SK-N-SH treated with all-trans-retinoic acid at 6 μM for 48 hours (cell line): ENCODE measurements at regions not wholly inside any gene's neighbourhood (a gene's known extent, or its start where the extent isn't known, plus 50 kb on each side); places are given as distances from the start of the nearest gene placed in this dataset.

Experiments used
- ATAC-seq: fragments of 200-7000 bp; cut with Tn5 transposase; 3 replicates; pipeline ENCODE4 v1.9.1; 2020; ENCODE audit warnings: mild to moderate bottlenecking, moderate library complexity
- ARNTL ChIP-seq: fragments of 450-650 bp; formaldehyde crosslinking; IDR thresholded peaks from 2 replicates; pipeline ENCODE4 v1.5.0; 2020; ENCODE audit warnings: low read depth, mild to moderate bottlenecking, moderate library complexity, borderline replicate concordance
- BACH2 ChIP-seq: fragments of 250-450 bp; sonication (Bioruptor Pico); IDR thresholded peaks from 2 replicates; pipeline ENCODE4 v1.9.0; 2021; ENCODE audit warnings: mild to moderate bottlenecking, borderline replicate concordance
- CREB5 ChIP-seq: fragments of 250-450 bp; sonication (Bioruptor Pico); IDR thresholded peaks from 2 replicates; pipeline ENCODE4 v1.5.1; 2020; ENCODE audit warnings: low read depth, mild to moderate bottlenecking, moderate library complexity
- CSDC2 ChIP-seq: fragments of 250-450 bp; sonication (Bioruptor Pico); IDR thresholded peaks from 2 replicates; pipeline ENCODE4 v1.5.0; 2020; ENCODE audit warnings: mild to moderate bottlenecking, moderate library complexity
- CSRNP3 ChIP-seq: fragments of 250-450 bp; sonication (Bioruptor Pico); IDR thresholded peaks from 2 replicates; pipeline ENCODE4 v1.5.1; 2021; ENCODE audit warnings: mild to moderate bottlenecking, moderate library complexity
- ESRRG ChIP-seq: fragments of 250-450 bp; sonication (Bioruptor Pico); IDR thresholded peaks from 2 replicates; pipeline ENCODE4 v1.6.1; 2021; ENCODE audit warnings: mild to moderate bottlenecking
- GLIS3 ChIP-seq: fragments of 250-450 bp; sonication (Bioruptor Pico); IDR thresholded peaks from 2 replicates; pipeline ENCODE4 v1.5.0; 2020; ENCODE audit warnings: mild to moderate bottlenecking, moderate library complexity
- ISL1 ChIP-seq: fragments of 250-450 bp; sonication (Bioruptor Pico); IDR thresholded peaks from 2 replicates; pipeline ENCODE4 v2.1.2; 2022; ENCODE audit warnings: mild to moderate bottlenecking, moderate library complexity
- OSR1 ChIP-seq: fragments of 250-450 bp; sonication (Bioruptor Pico); IDR thresholded peaks from 2 replicates; pipeline ENCODE4 v1.8.0; 2022; ENCODE audit warnings: moderate library complexity, mild to moderate bottlenecking, inconsistent platforms
- PATZ1 ChIP-seq: fragments of 250-450 bp; sonication (Bioruptor Pico); IDR thresholded peaks from 2 replicates; pipeline ENCODE4 v1.8.0; 2020; ENCODE audit warnings: mild to moderate bottlenecking, moderate library complexity, borderline replicate concordance
- POU6F1 ChIP-seq: fragments of 250-450 bp; sonication (Bioruptor Pico); IDR thresholded peaks from 2 replicates; pipeline ENCODE4 v1.8.0; 2021; ENCODE audit warnings: low read depth, mild to moderate bottlenecking, moderate library complexity, borderline replicate concordance
- PPARA ChIP-seq: fragments of 250-450 bp; sonication (Bioruptor Pico); IDR thresholded peaks from 2 replicates; pipeline ENCODE4 v1.5.0; 2020; ENCODE audit warnings: mild to moderate bottlenecking, borderline replicate concordance
- RARB ChIP-seq: fragments of 250-450 bp; sonication (Bioruptor Pico); IDR thresholded peaks from 2 replicates; pipeline ENCODE4 v1.8.0; 2021; ENCODE audit warnings: mild to moderate bottlenecking, moderate library complexity
- SNAI2 ChIP-seq: fragments of 250-450 bp; sonication (Bioruptor Pico); IDR thresholded peaks from 2 replicates; pipeline ENCODE4 v1.5.0; 2020; ENCODE audit warnings: mild to moderate bottlenecking, moderate library complexity
- TCF4 ChIP-seq: fragments of 250-450 bp; sonication (Bioruptor Pico); IDR thresholded peaks from 2 replicates; pipeline ENCODE4 v1.8.0; 2021; ENCODE audit warnings: mild to moderate bottlenecking, moderate library complexity, borderline replicate concordance
- TOX ChIP-seq: fragments of 250-450 bp; sonication (Bioruptor Pico); IDR thresholded peaks from 2 replicates; pipeline ENCODE4 v1.8.0; 2021; ENCODE audit warnings: mild to moderate bottlenecking, moderate library complexity, borderline replicate concordance
- TSHZ2 ChIP-seq: fragments of 250-450 bp; sonication (Bioruptor Pico); IDR thresholded peaks from 2 replicates; pipeline ENCODE4 v1.5.0; 2020; ENCODE audit warnings: mild to moderate bottlenecking, moderate library complexity
- ZC3H10 ChIP-seq: fragments of 250-450 bp; sonication (Bioruptor Pico); IDR thresholded peaks from 2 replicates; pipeline ENCODE4 v1.5.1; 2021; ENCODE audit warnings: mild to moderate bottlenecking, moderate library complexity
- ZFP3 ChIP-seq: fragments of 250-450 bp; sonication (Bioruptor Pico); IDR thresholded peaks from 2 replicates; pipeline ENCODE4 v1.5.0; 2020; ENCODE audit warnings: mild to moderate bottlenecking, moderate library complexity
- ZFP30 ChIP-seq: fragments of 450-650 bp; formaldehyde crosslinking; IDR thresholded peaks from 2 replicates; pipeline ENCODE4 v1.5.0; 2022; ENCODE audit warnings: mild to moderate bottlenecking, moderate library complexity
- ZNF565 ChIP-seq: fragments of 450-650 bp; formaldehyde crosslinking; conservative IDR thresholded peaks from 2 replicates; pipeline ENCODE4 v1.5.0; 2020; ENCODE audit warnings: low read depth, mild to moderate bottlenecking, moderate library complexity
- ZNF70 ChIP-seq: fragments of 450-650 bp; formaldehyde crosslinking; IDR thresholded peaks from 2 replicates; pipeline ENCODE4 v1.5.0; 2020; ENCODE audit warnings: mild to moderate bottlenecking, moderate library complexity
- ZNF8 ChIP-seq: fragments of 450-650 bp; formaldehyde crosslinking; IDR thresholded peaks from 2 replicates; pipeline ENCODE4 v1.5.0; 2020; ENCODE audit warnings: mild to moderate bottlenecking, moderate library complexity

- ATAC-seq = no peak
- TF ChIP-seq GLIS3 (CRISPR knock-in tag) = no peak
- no peak for TF ChIP-seq TOX (CRISPR knock-in tag)
- TF ChIP-seq TCF4 (CRISPR knock-in tag) = no peak
- no peak for TF ChIP-seq PATZ1 (CRISPR knock-in tag)
- no peak for TF ChIP-seq CSDC2 (CRISPR knock-in tag)
- TF ChIP-seq ZNF70 = no peak
- no peak for TF ChIP-seq ESRRG (CRISPR knock-in tag)
- TF ChIP-seq ARNTL (CRISPR knock-in tag) = no peak
Measured at GRCh38 chr3:8446845-8447244, 54.8 kb upstream of the LMCD1 start.

- ATAC-seq = no peak
- TF ChIP-seq ARNTL (CRISPR knock-in tag) (no peak), TOX (CRISPR knock-in tag) (no peak), PATZ1 (CRISPR knock-in tag) (no peak), BACH2 (CRISPR knock-in tag) (no peak), GLIS3 (CRISPR knock-in tag) (no peak), RARB (CRISPR knock-in tag) (no peak), ZNF565 (CRISPR knock-in tag) (no peak), ZNF8 (CRISPR knock-in tag) (no peak), TCF4 (CRISPR knock-in tag) (no peak), TSHZ2 (CRISPR knock-in tag) (no peak), SNAI2 (CRISPR knock-in tag) (no peak), CSRNP3 (CRISPR knock-in tag) (no peak), PPARA (CRISPR knock-in tag) (no peak), CREB5 (CRISPR knock-in tag) (no peak), ZNF70 (no peak)
Measured at GRCh38 chr3:8450618-8451017, 51.0 kb upstream of the LMCD1 start.

- TF ChIP-seq GLIS3 (CRISPR knock-in tag) = no peak
- TF ChIP-seq CREB5 (CRISPR knock-in tag) = no peak
- no peak for TF ChIP-seq ZFP30 (CRISPR knock-in tag)
- no peak for TF ChIP-seq SNAI2 (CRISPR knock-in tag)
- no peak for TF ChIP-seq OSR1 (CRISPR knock-in tag)
- TF ChIP-seq ZC3H10 (CRISPR knock-in tag) = no peak
- TF ChIP-seq ESRRG (CRISPR knock-in tag) = no peak
- TF ChIP-seq ZFP3 = no peak
- no peak for TF ChIP-seq ISL1 (CRISPR knock-in tag)
- TF ChIP-seq BACH2 (CRISPR knock-in tag) = no peak
- no peak for TF ChIP-seq TCF4 (CRISPR knock-in tag)
- TF ChIP-seq POU6F1 (CRISPR knock-in tag) = no peak
- ATAC-seq = peak; percentile 82
Measured at GRCh38 chr3:8451696-8452095, 49.9 kb upstream of the LMCD1 start.
